NCI-H1694 (cell line): ENCODE measurements at regions not wholly inside any gene's neighbourhood (a gene's known extent, or its start where the extent isn't known, plus 50 kb on each side); places are given as distances from the start of the nearest gene placed in this dataset.
A peak's percentile ranks its signal among the peaks of the same experiment; 100 is the strongest.

Experiments
- DNase-seq: peaks from one replicate; lab custom pipeline; 2025; lab: John Stamatoyannopoulos, UW

DNA sequence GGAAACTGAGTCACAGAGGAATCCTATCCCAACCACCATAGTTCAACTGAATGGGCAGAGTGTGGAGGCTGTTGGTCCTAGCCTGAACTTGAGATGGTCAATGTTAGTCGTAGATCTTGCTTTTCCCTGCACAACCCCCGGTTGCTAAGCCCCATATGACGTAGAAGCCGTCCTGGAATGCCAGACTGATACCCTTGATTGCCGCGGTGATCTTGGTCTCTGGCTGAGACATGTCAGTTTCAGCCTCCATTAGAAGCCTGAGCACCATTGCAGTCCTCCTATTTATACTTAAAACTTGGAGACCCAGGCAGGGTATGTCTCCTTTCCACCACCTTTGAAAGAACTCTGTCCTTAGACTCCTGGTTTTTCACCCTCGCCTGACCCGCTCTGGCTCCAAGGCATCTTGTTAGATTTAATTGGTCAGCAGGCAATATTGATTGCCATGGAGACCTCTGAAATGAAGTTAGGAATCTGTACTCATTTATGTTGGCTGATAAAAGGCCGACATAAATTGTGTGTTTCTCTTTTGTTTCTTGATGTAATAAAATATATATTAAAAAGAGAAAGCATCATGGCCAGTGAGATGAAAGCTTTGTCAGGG, 53.4 kb downstream of the RPLP1 start:
- DNase-seq = no peak

DNA sequence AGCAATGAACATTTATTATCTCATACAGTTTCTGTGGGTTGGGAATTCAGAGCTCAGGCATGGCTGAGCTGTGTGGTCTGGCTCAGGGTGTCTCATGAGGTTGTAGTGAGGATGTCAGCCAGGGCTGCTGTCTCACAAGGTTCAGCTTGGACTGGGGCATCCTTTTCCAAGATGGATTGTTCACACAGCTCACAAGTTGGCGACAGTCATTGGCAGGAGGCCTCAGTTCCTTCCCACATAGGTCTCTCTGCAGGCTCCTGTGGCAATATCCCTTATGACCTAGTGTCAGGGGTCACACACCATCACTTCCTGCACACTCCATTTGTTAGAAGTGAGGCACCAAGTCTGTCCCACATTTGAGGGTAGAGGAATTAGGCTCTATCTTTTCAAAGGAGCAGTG, 56.0 kb downstream of the RPLP1 start:
- no peak for DNase-seq

DNA sequence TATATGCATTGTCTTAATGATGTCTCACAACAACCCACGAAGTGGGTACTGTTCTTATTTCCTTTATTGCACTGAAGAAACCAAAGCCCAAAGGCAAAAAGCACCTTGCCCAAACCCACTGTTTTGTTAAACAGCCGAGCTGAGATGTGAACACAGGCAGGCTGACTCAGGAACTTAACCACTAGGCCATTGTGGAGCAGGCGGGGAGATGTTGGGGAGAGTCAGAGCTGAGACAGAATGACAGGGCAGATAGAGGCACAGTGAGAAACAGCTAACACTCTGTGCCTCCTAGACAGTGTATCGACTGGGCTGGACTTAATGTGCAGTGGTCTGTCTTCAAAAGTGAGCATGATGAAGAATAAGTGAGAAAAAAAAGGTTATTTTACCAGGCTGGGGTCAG, 56.5 kb downstream of the RPLP1 start:
- no peak for DNase-seq

DNA sequence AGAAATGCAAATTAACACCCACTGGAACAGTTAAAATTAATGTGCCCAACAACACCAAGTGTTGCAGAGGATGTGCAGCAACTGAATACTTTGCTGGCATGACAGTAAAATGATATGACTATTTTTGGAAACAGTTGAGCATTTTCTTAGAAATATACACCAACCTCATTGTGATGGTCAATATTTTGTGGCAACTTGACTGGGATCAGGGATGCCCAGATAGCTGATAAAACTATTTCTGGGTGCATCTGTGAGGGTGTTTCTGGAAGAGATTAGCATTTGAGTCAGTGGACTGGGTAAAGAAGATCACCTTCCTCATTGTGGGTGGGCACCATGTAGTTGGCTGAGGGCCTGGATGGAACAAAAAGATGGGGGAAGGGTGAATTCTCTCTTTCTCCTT, 57.9 kb downstream of the RPLP1 start:
- no peak for DNase-seq

DNA sequence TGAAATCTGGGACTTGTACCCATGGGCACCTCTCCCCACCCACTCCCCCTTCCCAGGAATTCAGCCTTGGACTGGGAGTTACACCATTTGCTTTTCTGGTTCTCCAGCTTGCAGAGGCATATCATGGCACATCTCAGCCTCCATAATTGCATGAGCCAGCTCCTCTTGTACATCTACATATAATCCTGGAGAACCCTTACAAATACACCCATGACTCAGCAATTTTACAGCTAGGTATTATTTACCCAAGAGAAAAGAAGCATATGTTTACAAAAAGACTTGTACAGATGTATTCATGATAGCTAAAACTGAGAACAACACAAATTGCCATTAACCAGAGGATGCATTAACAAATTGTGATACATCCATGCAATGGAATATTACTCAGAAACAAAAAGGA, 58.4 kb downstream of the RPLP1 start:
- DNase-seq = no peak

DNA sequence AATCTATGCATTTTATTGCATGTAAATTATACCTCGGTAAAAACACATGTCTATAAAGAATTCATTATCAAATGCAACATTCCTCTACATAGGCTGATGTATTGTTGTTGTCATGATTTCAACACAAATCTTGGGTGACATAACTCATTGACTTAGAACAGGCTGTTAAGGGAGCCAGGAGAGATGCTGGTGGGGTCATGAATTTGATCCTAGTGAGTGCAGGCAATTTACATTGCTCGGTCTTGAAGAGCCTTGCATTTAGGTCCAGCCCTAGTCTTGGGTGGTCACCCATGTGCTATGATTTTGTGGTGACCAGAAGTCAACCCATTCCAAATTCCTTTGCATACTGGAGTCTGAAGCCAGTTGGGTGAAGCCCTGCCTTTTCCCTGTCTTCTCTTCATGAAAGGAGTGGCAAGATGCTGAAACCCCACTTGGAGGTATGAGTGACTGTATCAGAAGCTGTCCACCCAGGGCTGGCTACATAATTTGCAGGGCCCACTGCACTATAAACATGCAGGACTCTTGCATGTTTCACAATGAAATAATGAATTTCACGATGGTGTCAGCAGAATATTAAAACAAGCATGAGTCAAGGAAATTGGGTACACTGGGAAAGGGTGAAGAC, 59.2 kb downstream of the RPLP1 start:
- no peak for DNase-seq

DNA sequence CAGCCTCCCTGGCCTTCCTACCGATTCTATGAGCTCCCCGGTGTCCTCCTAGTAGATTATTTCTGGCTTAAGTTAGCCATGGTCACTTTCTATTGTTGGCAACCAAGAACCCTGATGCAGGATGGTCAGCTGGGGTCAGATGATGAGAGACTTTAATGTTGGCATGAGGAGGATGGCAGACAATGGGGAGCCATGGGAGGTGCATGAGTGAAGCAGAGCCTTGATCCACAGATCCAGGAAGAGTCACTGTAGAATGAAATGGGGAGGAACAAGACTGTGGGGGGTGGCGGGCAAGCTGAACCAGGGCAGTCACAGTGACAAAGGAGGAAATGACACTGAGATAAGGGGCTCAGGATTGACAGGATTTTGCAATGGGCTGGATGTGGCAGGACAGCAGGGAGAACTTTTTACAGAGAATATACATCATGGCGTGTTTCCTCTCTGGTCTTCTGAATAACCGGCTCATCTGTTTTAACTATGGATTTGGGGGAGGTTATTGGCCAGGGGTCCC, 60.9 kb downstream of the RPLP1 start:
- DNase-seq = no peak

DNA sequence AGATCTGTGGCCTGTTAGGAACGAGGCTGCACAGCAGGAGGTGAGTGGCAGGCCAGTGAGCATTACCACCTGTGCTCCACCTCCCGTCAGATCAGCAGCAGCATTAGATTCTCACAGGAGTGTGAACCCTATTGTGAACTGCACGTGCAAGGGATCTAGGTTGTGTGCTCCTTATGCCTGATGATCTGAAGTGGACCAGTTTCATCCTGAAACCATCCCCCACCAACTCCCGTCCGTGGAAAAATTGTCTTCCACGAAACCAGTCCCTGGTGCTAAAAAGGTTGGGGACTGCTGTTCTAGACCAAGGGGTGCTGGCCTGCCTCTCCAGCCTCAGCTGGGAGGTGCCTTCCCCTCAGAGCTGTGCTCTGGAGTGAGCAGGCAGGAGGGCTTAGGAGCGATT, 61.4 kb downstream of the RPLP1 start:
- DNase-seq = no peak

DNA sequence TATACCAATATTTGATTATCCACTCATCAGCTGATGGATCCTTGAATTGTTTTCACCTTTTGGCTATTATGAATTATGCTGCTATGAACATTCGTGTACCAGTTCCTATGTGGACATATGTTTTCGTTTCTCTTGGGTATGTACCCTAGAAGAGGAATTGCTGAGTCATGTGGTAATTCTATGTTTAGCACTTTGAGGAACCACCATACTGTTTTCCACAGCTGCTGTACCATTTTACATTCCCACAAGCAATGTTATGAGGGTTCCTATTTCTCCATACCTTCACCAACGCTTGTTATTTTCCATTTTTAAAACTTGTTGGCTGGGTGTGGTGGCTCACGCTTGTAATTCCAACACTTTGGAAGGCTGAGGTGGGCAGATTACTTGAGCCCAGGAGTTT, 62.9 kb downstream of the RPLP1 start:
- DNase-seq = no peak

DNA sequence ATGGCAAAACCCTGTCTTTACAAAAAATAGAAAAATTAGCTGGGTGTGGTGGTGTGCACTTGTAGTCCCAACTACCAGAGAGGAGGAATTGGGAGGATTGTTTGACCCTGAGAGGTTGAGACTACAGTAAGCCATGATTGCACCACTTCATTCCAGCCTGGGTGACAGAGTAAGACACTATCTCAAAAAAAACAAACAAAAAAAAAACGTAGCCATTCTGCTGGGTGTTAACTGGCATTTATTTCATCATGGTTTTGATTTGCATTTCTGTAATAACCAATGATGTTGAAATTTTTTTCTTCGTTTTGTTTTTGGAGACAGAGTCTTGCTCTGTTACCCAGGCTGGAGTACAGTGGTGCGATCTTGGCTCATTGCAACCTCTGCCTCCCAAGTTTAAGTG, 63.3 kb downstream of the RPLP1 start:
- no peak for DNase-seq

DNA sequence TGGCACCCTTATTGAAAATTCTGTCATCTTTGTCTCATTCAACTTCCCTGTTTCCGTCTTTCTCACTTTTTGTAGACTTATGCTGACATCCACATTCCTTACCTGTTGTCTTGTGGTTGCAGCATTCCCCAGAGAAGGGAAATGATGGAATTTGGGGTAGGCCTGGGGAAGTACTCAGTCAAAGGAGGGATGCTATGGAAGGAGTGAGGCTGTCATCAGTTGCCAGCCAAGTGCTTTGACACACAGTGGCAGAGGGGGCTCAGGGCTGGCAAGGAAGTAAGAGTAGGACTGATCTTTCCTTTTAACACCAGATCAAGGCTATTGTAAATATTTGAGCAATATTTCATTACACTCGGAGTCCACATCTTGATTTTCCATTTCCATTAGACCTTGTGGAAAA, 64.4 kb downstream of the RPLP1 start:
- no peak for DNase-seq

DNA sequence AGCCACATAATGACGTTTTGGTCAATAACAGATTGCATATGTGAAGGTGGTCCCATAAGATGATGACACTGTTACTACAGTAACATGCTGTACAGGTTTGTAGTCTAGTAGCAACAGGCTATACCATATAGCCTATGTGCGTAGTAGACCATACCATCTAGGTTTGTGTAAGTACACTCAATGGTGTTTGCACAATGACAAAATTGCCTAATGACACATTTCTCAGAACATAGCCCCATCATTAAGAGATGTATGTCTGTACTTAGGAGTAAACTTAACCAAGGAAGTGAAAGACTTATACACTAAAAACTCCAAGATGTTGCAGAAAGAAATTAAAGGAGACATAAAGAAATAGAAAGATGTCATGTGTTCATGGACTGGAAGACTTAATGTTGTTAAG, 66.2 kb downstream of the RPLP1 start:
- no peak for DNase-seq

DNA sequence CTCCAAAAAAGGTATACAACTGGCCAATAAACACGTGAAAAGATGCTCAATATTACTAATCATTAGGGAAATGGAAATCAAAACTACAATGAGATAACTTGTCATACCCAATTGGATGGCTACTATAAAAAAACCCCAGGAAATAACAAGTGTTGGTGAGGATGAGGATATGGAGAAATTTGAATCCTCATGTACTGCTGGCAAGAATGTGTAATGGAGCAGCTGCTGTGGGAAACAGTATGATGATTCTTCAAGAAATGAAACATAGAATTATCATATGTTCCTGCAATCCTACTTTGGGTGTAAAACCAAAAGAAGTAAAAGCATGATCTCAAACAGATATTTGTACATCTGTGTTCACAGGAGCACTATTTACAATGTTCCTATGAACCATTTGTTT, 67.4 kb downstream of the RPLP1 start:
- no peak for DNase-seq

DNA sequence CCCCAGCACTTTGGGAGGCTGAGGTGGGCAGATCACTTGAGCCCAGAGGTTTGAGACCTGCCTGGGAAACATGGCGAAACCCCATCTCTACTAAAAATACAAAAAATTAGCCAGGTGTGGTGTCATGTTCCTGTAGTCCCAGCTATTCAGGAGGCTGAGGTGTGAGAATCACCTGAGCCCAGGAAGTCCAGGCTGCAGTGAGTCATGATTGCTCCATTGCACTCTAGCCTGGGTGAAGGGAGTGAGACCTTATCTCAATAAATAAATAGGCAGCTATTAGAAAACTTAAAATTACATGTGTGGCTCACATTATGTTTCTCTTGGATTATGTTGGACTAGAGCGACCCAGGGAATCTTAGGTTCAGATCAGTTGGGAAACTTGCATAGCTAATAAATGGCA, 69.7 kb downstream of the RPLP1 start:
- no peak for DNase-seq

DNA sequence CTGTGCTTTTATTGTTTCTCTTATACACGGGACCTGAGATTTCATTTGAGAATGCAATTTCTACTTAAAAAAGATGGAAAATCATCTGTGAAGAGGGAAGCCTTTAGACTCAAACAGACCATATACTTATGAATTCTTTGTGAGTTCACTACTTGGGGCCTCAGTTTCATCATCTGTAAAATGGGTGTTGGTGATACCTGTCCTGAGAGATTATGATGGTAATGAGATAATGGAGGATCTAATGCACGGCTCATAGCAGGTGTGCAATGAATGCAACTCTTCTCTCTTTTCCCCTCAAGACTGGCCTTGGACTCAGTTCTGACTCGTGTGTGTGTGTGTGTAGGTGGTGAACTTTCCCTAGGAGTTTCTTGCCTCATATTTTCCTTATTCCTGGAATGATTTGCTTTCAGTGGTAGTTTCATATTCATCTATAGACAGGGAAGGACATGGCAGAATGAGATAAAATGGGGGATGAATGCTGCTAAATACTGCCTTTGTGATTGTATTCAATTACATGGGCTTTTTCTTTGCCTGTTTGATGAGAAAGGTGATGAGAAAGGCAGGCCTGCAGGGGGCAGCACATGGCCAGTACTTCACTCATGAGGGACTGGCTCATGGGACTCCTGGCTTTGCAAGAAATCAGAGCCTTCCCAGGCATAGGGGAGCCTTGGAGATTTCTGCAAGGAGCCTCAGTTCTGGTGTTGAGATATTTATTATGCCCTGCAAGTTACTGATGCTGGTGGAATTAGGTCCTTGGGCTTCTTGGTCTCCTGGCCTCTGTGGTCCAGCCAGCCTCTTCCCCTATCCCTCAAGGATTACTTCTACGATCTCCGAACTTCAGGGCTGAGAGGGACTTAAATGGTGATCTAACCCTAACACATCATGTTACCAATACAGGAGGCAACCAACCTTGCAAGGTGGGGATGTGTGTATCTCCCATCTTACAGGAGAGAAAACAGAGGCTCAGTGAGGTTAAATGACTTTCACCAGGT, 70.7 kb downstream of the RPLP1 start:
- peak; percentile 77 for DNase-seq

DNA sequence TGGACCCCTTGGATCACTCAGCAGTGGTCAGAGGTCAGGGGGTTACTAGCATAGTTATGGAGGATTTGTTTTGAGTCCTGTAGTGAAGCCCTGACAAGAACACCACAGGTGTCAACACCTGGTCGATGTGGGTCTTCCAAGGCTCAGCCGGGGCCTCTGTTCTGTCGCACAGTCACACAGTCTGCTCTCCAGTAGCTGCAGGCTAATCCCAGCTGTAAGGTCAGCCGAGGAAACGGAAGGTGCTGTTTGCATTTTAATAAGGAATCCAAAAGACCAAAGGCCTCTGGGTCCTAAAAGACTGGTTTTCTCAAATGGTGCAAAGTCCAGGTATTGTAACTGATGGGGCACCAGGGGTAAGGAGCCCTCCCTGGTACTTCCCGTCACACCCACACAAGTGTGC, 71.7 kb downstream of the RPLP1 start:
- no peak for DNase-seq

DNA sequence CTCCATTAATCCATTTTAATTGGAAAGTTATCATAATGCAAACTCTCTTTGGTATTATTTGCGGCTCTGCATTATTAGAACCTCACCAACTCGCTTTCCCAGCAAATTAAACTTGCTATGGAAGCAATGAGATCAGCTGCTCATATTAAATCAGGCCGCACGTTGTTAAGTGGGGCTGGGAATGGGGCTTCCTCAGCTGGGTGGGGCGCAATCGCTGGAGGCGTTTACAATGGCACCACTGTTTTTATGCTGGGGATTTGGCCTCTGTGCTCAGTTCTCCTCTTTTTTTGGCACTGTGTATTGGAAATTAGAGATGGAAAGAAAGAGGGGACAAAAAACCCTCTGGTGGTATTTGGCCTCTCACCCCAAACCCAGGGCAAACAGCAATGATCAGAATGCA, 72.2 kb downstream of the RPLP1 start:
- no peak for DNase-seq

DNA sequence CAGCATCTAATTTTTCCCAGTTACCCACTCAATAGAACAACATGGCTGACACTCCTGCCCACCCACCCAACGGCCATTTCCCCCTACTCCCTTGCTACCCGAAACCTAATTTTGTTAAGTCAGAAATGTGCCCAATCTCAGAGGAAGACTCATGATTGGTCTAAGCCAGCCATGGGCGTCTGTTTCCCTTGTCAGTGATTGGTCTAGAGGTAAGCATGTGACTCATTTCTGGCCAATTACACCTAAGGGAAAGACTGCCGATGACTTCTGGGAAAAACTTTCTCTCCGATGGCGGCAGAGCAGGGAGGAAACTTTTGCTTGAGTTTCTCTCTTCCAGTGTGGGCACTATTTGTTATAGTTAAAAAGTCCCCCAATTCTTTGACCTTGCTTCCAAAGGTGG, 72.9 kb downstream of the RPLP1 start:
- DNase-seq = no peak

DNA sequence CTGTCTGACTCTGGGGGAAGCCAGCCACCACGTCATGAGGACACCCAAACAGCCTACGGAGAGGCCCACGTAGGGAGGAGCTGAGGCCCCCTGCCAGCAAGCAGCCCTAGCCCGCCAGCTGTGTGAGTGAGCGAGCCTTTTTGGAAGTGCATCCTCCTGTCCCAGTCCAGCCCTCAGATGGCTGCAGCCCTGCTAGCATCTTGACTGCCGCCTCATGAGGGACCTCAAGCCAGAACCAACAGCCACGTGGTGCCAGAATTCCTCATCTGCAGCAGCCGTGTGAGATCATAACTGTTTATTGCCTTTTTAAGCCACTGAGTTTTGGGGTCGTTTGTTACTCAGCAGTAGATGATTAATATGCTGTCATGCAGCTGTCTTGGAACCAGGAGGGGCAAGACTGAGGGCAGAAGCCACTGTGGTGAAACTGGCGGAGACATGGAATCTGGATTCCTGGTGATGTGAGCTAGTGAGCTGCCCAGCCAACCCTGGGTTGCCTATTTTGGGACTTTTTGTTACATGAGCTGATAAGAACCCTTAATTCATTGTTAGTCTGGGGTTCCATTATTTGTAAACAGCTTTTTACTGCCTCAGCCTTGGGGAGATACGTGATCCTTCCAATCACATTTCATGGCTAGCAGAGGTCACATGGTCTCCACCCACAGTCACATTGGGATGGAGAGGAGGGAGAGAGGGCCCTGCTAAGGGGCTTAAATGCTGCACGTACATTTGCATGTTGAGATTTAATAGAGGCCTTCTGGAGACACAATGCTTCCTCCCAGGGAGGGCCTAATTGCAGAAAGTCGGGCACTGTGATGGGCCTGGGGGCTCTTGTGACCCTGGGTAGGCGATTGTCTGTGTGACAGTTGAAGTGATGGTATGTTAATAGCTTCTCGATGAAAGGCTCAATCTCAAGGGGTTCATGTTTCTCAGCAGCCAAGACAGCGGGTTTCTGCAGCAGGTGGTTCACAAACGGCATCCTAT, 73.8 kb downstream of the RPLP1 start:
- DNase-seq = no peak

DNA sequence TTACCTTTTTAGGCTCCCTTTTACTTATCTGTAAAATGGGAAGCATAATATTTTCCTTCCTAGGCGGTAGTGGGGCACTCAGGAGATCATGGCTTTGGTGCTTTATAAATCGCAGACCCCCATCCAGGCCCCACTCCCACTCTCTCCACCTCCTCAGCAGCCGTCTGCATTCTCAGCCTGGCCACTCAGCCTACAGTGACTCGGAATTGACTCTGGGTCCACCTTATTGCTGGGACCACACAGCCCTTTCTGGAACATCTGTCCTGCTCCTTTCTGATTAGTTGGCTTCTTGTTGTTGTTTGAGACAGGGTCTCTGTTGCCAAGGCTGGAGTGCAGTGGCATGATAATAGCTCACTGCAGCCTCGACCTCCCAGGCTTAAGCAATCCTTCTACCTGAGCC, 76.5 kb downstream of the RPLP1 start:
- no peak for DNase-seq

DNA sequence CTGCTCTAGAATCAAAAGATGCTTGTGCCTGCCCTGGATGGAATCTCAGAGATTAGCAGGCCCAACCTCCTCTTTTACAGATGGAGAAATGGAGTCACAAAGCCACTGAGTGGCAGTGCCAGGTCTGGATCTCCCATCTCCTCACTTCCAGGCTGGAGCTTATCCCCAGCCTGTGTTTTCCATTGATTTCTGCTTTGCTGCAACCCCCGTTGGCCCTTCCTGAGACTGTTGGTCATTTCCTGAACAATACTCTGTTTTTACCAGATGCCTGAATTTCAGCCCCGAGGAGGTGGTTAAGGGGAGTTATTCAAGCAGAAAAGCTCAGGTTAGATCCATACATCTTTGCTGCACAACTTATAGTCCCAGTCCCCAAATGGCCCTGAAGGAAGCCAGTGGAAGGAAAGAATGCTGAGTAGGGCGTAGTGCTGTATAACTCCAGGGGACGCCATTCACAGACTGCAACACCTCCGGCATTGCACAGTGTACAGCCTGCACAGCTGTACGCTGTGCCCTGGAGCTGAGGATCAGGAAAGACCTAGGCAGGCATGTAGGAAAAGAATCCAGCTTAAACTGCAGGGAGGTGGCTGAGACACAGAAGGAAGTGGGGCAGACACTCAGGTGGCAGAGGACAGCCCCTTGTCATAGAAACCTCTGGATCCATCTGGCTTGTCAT, 77.5 kb downstream of the RPLP1 start:
- no peak for DNase-seq
